ENCODE measurements at regions not wholly inside any gene's neighbourhood (a gene's known extent, or its start where the extent isn't known, plus 50 kb on each side); places are given as distances from the start of the nearest gene placed in this dataset.

DNA sequence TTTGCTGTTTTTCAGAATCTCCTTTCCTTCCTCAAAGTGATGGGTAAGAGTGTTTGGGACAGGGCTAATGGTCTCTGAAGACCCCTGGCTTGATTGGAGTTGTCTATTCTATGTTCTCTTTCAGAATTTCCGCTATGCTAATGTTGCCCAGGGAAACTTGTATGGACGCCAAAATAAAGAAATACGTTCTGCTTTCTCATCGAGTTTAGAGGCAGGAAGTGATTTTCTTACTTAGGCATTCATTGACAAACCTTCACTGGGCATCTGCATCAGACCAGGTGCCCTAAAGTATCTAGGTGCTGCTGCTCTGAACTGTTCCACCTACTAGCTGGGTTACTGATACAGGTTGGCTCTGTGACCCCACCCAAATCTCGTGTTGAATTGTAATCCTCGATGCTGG lies 787.9 kb upstream of the EEF2KMT start:
- no peak for TF ChIP-seq CTCF (IDR thresholded peaks at IDR 0.05)
- no peak for TF ChIP-seq POLR2A (IDR thresholded peaks at IDR 0.05)
